ENCODE measurements at regions not wholly inside any gene's neighbourhood (a gene's known extent, or its start where the extent isn't known, plus 50 kb on each side); places are given as distances from the start of the nearest gene placed in this dataset.

DNA sequence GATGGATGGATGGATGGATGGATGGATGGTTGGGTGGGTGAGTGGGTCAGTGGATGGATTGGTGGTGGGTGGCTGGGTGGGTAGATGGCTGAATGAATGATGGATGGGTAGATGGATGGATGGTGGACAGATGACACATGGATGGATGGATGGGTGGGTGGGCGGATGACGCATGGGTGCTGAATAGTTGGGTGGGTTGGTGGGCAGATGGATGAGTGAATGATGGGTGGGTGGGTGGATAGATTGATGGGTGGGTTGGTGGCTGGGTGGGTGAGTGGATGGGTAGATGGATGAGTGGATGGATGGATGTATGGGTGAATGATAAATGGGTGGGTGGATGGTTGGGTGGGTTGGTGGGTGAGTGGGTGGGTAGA, 69.9 kb upstream of the NKX1-1 start:
- Histone ChIP-seq H3K36me3 (no peaks in the 10 kb centered on the region), H3K9me3 (peaks cover 0 to 24% (median 0%) of the 10 kb centered on the region in 3 donors), H3K4me3 (no peak overlapping the region), H3K4me1 (peaks cover 0 to 14% (median 6%) of the 10 kb centered on the region in 3 donors), H3K27ac (no peak overlapping the region), H3K27me3 (peaks cover 69% of the 10 kb centered on the region)
- TF ChIP-seq POLR2AphosphoS5 (IDR thresholded peaks at IDR 0.05) (no peak), EP300 (IDR thresholded peaks at IDR 0.05) (no peak), POLR2A (IDR thresholded peaks at IDR 0.05) (no peak)
- TF ChIP-seq, protein P1, sequence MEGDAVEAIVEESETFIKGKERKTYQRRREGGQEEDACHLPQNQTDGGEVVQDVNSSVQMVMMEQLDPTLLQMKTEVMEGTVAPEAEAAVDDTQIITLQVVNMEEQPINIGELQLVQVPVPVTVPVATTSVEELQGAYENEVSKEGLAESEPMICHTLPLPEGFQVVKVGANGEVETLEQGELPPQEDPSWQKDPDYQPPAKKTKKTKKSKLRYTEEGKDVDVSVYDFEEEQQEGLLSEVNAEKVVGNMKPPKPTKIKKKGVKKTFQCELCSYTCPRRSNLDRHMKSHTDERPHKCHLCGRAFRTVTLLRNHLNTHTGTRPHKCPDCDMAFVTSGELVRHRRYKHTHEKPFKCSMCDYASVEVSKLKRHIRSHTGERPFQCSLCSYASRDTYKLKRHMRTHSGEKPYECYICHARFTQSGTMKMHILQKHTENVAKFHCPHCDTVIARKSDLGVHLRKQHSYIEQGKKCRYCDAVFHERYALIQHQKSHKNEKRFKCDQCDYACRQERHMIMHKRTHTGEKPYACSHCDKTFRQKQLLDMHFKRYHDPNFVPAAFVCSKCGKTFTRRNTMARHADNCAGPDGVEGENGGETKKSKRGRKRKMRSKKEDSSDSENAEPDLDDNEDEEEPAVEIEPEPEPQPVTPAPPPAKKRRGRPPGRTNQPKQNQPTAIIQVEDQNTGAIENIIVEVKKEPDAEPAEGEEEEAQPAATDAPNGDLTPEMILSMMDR (IDR thresholded peaks at IDR 0.05): no peak
- 91 to 100% methylated on average over 2 of the region's 2 CpGs for WGBS, 2 donors (ENCODE audit: low coverage in 1 of 2)
- ATAC-seq: no peak

DNA sequence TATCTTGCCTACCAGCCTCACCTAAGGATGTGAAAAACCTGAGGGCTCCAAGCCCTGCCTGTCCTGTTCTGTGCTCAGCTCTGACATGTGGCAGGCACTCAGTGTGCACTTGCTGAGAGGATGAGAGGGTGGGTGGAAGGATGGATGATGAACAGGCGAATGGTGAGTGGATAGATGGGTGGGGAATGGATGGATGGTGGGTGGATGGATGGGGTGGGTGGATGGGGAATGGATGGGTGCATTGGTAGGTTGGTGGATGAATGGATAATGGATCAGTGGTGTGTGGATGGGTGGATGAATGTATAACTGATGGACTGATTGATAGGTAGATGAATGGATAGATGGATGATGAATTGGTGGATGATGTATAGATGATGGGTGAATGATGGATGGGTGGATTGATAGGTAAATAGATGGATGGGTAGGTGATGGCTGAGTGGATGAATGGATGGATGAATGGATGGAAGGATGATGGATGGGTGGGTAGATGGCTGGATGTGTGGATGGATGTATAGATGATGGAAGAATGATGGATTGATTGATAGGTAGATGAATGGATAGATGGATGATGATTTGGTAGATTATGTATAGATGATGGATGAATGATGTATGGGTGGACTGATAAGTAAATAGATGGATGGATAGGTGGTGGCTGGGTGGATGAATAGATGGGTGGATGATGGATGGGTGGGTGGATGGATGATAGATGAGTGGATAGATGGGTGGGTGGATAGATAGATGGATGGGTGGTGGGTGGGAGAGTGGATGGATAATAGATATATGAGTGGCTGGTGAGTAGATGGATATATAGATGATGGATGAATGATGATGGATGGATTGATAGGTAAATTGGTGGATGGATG, 69.3 kb upstream of the NKX1-1 start:
- no peaks in the 10 kb centered on the region for H3K36me3 ChIP-seq
- TF ChIP-seq POLR2A (IDR thresholded peaks at IDR 0.05) (no peak), POLR2AphosphoS5 (IDR thresholded peaks at IDR 0.05) (no peak), EP300 (IDR thresholded peaks at IDR 0.05) (no peak)
- TF ChIP-seq, protein P1 (IDR thresholded peaks at IDR 0.05): no peak
- H3K27ac ChIP-seq: no peak overlapping the region
- 71 to 100% methylated on average over 1 of the region's 1 CpG for WGBS, 2 donors (ENCODE audit: low coverage in 1 of 2)
- H3K4me3 ChIP-seq: no peak overlapping the region
- H3K27me3 ChIP-seq: peaks cover 69% of the 10 kb centered on the region
- H3K4me1 ChIP-seq: peaks cover 0 to 14% (median 6%) of the 10 kb centered on the region in 3 donors
- peaks cover 0 to 18% (median 0%) of the 10 kb centered on the region in 3 donors for H3K9me3 ChIP-seq
- ATAC-seq: no peak

DNA sequence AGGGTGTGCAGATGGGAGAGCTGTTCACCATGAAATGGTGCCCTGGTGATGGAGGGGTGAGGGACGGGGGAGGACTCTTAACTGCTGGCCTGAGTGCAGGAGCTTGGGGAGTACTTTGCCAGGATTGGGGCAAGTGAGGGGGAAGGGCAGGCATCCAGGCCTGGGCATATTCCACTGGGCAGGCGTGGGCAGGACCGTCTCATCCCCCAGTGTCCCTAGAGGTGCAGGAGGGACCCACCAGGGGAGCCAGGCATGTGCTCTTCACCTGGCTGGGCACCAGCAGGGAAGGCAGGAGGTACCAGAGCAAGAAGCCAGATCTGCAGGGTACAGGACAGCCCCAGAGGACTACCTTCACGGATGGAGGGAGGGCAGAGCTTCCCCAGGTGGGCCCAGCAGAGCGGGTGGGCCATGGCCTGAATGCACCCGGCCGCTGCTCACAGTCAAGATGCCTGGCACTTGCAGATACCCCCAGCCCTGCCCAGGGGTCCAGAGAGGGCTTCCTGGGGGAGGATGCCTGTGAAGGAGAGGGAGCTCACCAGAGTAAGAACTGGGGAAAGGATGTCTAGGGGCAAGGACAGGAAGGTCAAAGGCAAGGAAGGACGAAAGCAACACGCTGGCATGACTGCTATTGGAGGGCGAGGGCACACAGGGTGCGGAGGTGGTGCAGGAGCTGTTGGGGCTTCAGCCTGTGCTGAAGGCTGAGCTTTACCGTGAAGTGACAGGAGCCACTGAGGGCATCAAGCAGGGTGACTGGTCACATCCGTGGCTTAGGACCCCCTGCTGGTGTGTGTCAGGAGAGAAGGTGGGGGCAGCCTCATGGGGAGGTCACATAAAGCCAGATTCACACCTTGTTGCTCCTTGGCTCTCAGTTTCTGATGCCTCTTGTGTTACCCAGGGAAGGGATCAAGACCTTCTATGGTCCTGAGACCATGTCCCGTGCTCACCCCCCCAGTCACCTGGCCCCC, 68.2 kb upstream of the NKX1-1 start:
- WGBS, 2 donors (ENCODE audit: low coverage in 1 of 2): 35 to 63% methylated on average over 4 to 6 of the region's 14 CpGs
- no peak for ATAC-seq
- peaks cover 69% of the 10 kb centered on the region for H3K27me3 ChIP-seq

DNA sequence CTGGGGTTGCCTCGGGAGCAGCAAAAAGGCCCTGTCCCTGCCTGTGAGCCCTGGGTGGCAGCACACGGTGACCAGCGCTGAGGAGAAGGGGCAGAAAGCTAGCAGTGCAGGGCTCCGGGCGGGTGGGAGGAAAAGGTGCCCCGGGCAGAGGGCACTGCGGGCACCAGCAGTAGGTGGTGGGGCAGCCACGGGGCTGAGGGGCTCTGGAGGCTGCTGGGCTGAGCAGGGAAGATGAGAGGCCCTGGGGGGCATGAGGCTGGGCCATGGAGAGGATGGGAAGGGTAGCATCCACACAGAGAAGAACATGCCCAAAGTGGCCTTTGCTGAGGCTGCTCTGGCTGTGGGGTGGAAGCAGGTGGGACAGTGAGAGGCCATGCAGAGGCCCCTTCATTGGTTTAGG, 67.5 kb upstream of the NKX1-1 start:
- Histone ChIP-seq H3K4me3 (no peak overlapping the region), H3K27me3 (peaks cover 70% of the 10 kb centered on the region), H3K9me3 (no peaks in the 10 kb centered on the region), H3K36me3 (no peaks in the 10 kb centered on the region), H3K4me1 (peaks cover 0 to 14% (median 6%) of the 10 kb centered on the region in 3 donors), H3K27ac (no peak overlapping the region)
- TF ChIP-seq EP300 (IDR thresholded peaks at IDR 0.05): no peak
- WGBS, 2 donors (ENCODE audit: low coverage in 1 of 2): 69 to 70% methylated on average over 2 to 5 of the region's 8 CpGs
- no peak for ATAC-seq

More for the DNA sequence above, 68.2 kb upstream of the NKX1-1 start:
- no peak overlapping the region for H3K27ac ChIP-seq
- H3K4me3 ChIP-seq: no peak overlapping the region
- peaks cover 0 to 7% (median 0%) of the 10 kb centered on the region in 3 donors for H3K9me3 ChIP-seq
- no peaks in the 10 kb centered on the region for H3K36me3 ChIP-seq
- TF ChIP-seq, protein P1 (IDR thresholded peaks at IDR 0.05): no peak
- TF ChIP-seq POLR2A (IDR thresholded peaks at IDR 0.05) (no peak), POLR2AphosphoS5 (IDR thresholded peaks at IDR 0.05) (no peak), EP300 (IDR thresholded peaks at IDR 0.05) (no peak)
- peaks cover 0 to 14% (median 6%) of the 10 kb centered on the region in 3 donors for H3K4me1 ChIP-seq

DNA sequence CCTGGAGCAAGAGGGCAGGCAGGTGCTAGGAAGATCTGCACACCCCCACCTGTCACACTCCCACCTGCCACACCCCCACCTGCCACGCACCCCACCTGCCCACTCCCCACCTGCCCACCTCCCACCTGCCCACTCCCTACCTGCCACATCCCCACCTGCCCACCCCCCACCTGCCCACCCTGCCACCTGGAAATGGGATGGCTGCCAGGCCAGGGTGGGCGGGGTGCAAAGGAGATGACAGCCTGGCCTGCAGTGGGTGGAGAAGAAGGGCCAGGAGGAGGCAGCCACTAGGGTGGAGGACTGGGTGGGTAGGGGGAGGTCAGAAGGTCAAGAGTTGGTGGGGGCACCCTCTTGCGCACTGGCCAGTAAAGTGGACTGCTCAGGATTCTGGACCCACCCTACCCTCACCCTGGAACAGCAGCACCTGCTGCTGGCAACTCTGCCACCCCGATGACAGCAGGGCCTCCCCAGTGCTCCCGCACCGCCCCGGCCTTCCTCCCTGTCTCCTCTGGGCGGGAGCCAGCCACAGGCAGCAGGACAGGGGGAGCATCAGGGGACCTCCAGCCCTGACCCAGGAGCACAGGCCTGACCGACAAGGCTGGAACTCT, 66.8 kb upstream of the NKX1-1 start:
- WGBS, 2 donors (ENCODE audit: low coverage in 1 of 2): 33% methylated on average over 1 of the region's 9 CpGs; no CpG with 5 or more reads in 1 of the 2 donors
- no peak for ATAC-seq
- peaks cover 0 to 14% (median 6%) of the 10 kb centered on the region in 3 donors for H3K4me1 ChIP-seq
- peaks cover 72% of the 10 kb centered on the region for H3K27me3 ChIP-seq
- no peak for TF ChIP-seq POLR2A (IDR thresholded peaks at IDR 0.05)
- no peak for TF ChIP-seq EP300 (IDR thresholded peaks at IDR 0.05)
- TF ChIP-seq, protein P1 (IDR thresholded peaks at IDR 0.05): no peak
- TF ChIP-seq POLR2AphosphoS5 (IDR thresholded peaks at IDR 0.05): no peak
- H3K9me3 ChIP-seq: no peaks in the 10 kb centered on the region
- no peaks in the 10 kb centered on the region for H3K36me3 ChIP-seq
- no peak overlapping the region for H3K4me3 ChIP-seq
- no peak overlapping the region for H3K27ac ChIP-seq
